GM21529 (cell line): ENCODE measurements at regions not wholly inside any gene's neighbourhood (a gene's known extent, or its start where the extent isn't known, plus 50 kb on each side); places are given as distances from the start of the nearest gene placed in this dataset.

Source experiments
- ATAC-seq: cut with Tn5 transposase; IDR thresholded peaks from one replicate; pipeline ENCODE4 v1.9.1; 2021; ENCODE audit not compliant: unreplicated experiment

- ATAC-seq, result no peak
Measured at GRCh38 chr1:198105185-198105584, 51.6 kb upstream of the NEK7 start.

- no peak for ATAC-seq
Measured at GRCh38 chr1:198106011-198106410, 50.8 kb upstream of the NEK7 start.
